HepG2 (cell line): ENCODE measurements at regions not wholly inside any gene's neighbourhood (a gene's known extent, or its start where the extent isn't known, plus 50 kb on each side); places are given as distances from the start of the nearest gene placed in this dataset.

Source experiments
- ATAC-seq: fragments of 200-7000 bp; cut with Tn5 transposase; 3 replicates; pipeline ENCODE4 v1.9.1; 2020; ENCODE audit warnings: mild to moderate bottlenecking, moderate library complexity
- BruUV-seq: library from RNA; stranded (reverse); fragments of 400-500 nt; replicated peaks from 2 replicates; lab custom pipeline; 2021; lab: Mats Ljungman, UMichigan
- CTCF ChIA-PET: fragments of 300-600 bp; formaldehyde crosslinking; extraction: SDS; loops from one replicate; lab custom pipeline; 2021; ENCODE audit warnings: low total read pairs, inconsistent platforms, low intra/inter-chr PET ratio; lab: Yijun Ruan, JAX
- POLR2A ChIA-PET: fragments of 350-600 bp; sonication (Branson Sonifier 250); formaldehyde crosslinking; loops from one replicate; lab custom pipeline; 2020; ENCODE audit warnings: antibody characterized with exemption, inconsistent platforms; lab: Yijun Ruan, JAX
- DNase-seq: peaks from one replicate; pipeline ENCODE4 v3.0.0-alpha.2; 2015; ENCODE audit warnings: low spot score
- FAIRE-seq: peaks from 3 replicates; lab custom pipeline; 2011; peaks lifted over from hg19 to GRCh38; lab: Jason Lieb, UNC
- H2AFZ ChIP-seq: one replicate; pipeline ENCODE4 v1.6.1; 2011; ENCODE audit warnings: low read length, inconsistent platforms
- H3K27ac ChIP-seq: fragments of 300-600 bp; 3 replicates; pipeline ENCODE4 v1.8.0; 2011; ENCODE audit warnings: mixed run types, mild to moderate bottlenecking, mixed read lengths, low read length, inconsistent platforms; ENCODE audit not compliant: insufficient read depth; ENCODE audit errors: extremely low read length
- H3K27me3 ChIP-seq, 2 experiments: fragments of 200-600 bp in 1 of 2; 2 replicates in 1 of 2; 3 replicates in 1 of 2; pipeline versions ENCODE4 v1.6.0 to v1.8.0; 2011; ENCODE audit warnings: low read length in 2 of 2, mild to moderate bottlenecking in 2 of 2, moderate library complexity in 2 of 2, inconsistent platforms in 1 of 2; ENCODE audit not compliant: insufficient read depth in 2 of 2, control insufficient read depth in 1 of 2
- H3K36me3 ChIP-seq, 2 experiments: fragments of 200-600 bp in 1 of 2; replicated peaks in 1 of 2; 2 replicates in 1 of 2; 3 replicates in 1 of 2; pipeline versions ENCODE4 v1.5.1 to v1.8.0; 2011; ENCODE audit warnings: low read length in 2 of 2, inconsistent platforms in 1 of 2; ENCODE audit not compliant: insufficient read depth in 2 of 2, control insufficient read depth in 1 of 2
- H3K4me1 ChIP-seq: 2 replicates; pipeline ENCODE4 v1.5.1; 2012; ENCODE audit warnings: low read length, inconsistent platforms; ENCODE audit not compliant: insufficient read depth
- H3K4me2 ChIP-seq: 2 replicates; pipeline ENCODE4 v1.6.0; 2011; ENCODE audit warnings: low read depth, low read length, inconsistent platforms
- H3K4me3 ChIP-seq, 3 experiments: fragments of 200-600 bp in 1 of 3; sonication (generic), shearing (Covaris generic) in 1 of 3; replicated peaks in 1 of 3; 2 replicates each; pipeline ENCODE4 v1.5.1; 2011 to 2016; ENCODE audit warnings: low read length in 3 of 3, inconsistent platforms in 2 of 3, low read depth in 2 of 3, mild to moderate bottlenecking in 2 of 3, control low read depth in 1 of 3, mixed read lengths in 1 of 3; ENCODE audit not compliant: insufficient read depth in 1 of 3
- H3K79me2 ChIP-seq: one replicate; pipeline ENCODE4 v1.6.1; 2011; ENCODE audit warnings: low read length, inconsistent platforms; ENCODE audit not compliant: insufficient read depth
- H3K9ac ChIP-seq: 2 replicates; pipeline ENCODE4 v1.6.0; 2011; ENCODE audit warnings: mild to moderate bottlenecking, low read depth, low read length, inconsistent platforms; ENCODE audit not compliant: insufficient read depth
- H3K9me3 ChIP-seq: 2 replicates; pipeline ENCODE4 v1.5.1; 2012; ENCODE audit warnings: mild to moderate bottlenecking, low read length
- H4K20me1 ChIP-seq: 2 replicates; pipeline ENCODE4 v1.6.0; 2011; ENCODE audit warnings: inconsistent platforms, mild to moderate bottlenecking, low read length, moderate library complexity; ENCODE audit not compliant: insufficient read depth
- CSRNP2 ChIP-seq: sonication (generic); formaldehyde crosslinking; conservative IDR thresholded peaks from 2 replicates; pipeline ENCODE4 v1.8.0; 2022; ENCODE audit warnings: low read depth, missing genetic modification reagents
- CTCF ChIP-seq: sonication (generic); formaldehyde crosslinking; IDR thresholded peaks from 2 replicates; pipeline ENCODE4 v1.5.0; 2020; ENCODE audit warnings: mild to moderate bottlenecking, missing genetic modification reagents, moderate library complexity
- DRAP1 ChIP-seq: IDR thresholded peaks from 2 replicates; pipeline ENCODE4 v1.6.1; 2016; ENCODE audit warnings: missing genetic modification reagents, missing compliant biosample characterization
- GZF1 ChIP-seq: sonication (generic); formaldehyde crosslinking; IDR thresholded peaks from 2 replicates; pipeline ENCODE4 v1.5.1; 2020; ENCODE audit warnings: mild to moderate bottlenecking, missing genetic modification reagents
- HOXA9 ChIP-seq: sonication (generic); formaldehyde crosslinking; IDR thresholded peaks from 2 replicates; pipeline ENCODE4 v1.8.1; 2022; ENCODE audit warnings: missing genetic modification reagents, mild to moderate bottlenecking, moderate library complexity, borderline replicate concordance
- MYC ChIP-seq: sonication (generic); formaldehyde crosslinking; IDR thresholded peaks from 2 replicates; pipeline ENCODE4 v1.9.0; 2021; ENCODE audit warnings: missing genetic modification reagents, borderline replicate concordance
- NCOR1 ChIP-seq: fragments of 200-600 bp; sonication (generic); IDR thresholded peaks from 2 replicates; pipeline ENCODE4 v1.7.0; 2017; ENCODE audit warnings: antibody characterized with exemption, low read length, borderline replicate concordance
- PCBP1 ChIP-seq: fragments of 200-400 bp; formaldehyde crosslinking; IDR thresholded peaks from 2 replicates; pipeline ENCODE4 v1.6.1; 2017; ENCODE audit warnings: mild to moderate bottlenecking, low read depth, low read length, borderline replicate concordance
- RARG ChIP-seq: sonication (generic); formaldehyde crosslinking; IDR thresholded peaks from 2 replicates; pipeline ENCODE4 v1.4.0; 2020; ENCODE audit warnings: low read depth, mild to moderate bottlenecking, missing genetic modification reagents
- RNF219 ChIP-seq: sonication (generic); formaldehyde crosslinking; IDR thresholded peaks from 2 replicates; pipeline ENCODE4 v1.5.0; 2020; ENCODE audit warnings: mild to moderate bottlenecking, missing genetic modification reagents
- WIZ ChIP-seq: sonication (generic); formaldehyde crosslinking; IDR thresholded peaks from 2 replicates; pipeline ENCODE4 v1.5.1; 2020; ENCODE audit warnings: mild to moderate bottlenecking, missing genetic modification reagents
- ZBTB8A ChIP-seq: sonication (generic); formaldehyde crosslinking; IDR thresholded peaks from 2 replicates; pipeline ENCODE4 v1.4.0; 2020; ENCODE audit warnings: mild to moderate bottlenecking, low read depth, missing genetic modification reagents, borderline replicate concordance
- ZIK1 ChIP-seq: sonication (generic); formaldehyde crosslinking; IDR thresholded peaks from 2 replicates; pipeline ENCODE4 v1.5.0; 2020; ENCODE audit warnings: mild to moderate bottlenecking, low read depth, missing genetic modification reagents, borderline replicate concordance
- ZMYM2 ChIP-seq: sonication (generic); formaldehyde crosslinking; IDR thresholded peaks from 2 replicates; pipeline ENCODE4 v1.8.0; 2022; ENCODE audit warnings: mild to moderate bottlenecking, missing genetic modification reagents
- ZNF281 ChIP-seq: sonication (generic); formaldehyde crosslinking; IDR thresholded peaks from 2 replicates; pipeline ENCODE4 v1.4.0; 2020; ENCODE audit warnings: missing genetic modification reagents, borderline replicate concordance
- ZNF430 ChIP-seq: sonication (generic); formaldehyde crosslinking; IDR thresholded peaks from 2 replicates; pipeline ENCODE4 v1.9.0; 2021; ENCODE audit warnings: mild to moderate bottlenecking, missing genetic modification reagents
- ZNF619 ChIP-seq: sonication (generic); formaldehyde crosslinking; IDR thresholded peaks from 2 replicates; pipeline ENCODE4 v1.4.0; 2020; ENCODE audit warnings: mild to moderate bottlenecking, missing genetic modification reagents
- WGBS: methylation state at CpG from one replicate; pipeline ENCODE4 v1.1.6; 2017; ENCODE audit warnings: low lambda C conversion rate; 5-methylcytosine and 5-hydroxymethylcytosine counted together
- in situ Hi-C: cut with HindIII; loops from 2 replicates; pipeline ENCODE4 v1.10.0; 2017; ENCODE audit warnings: low pct_unique_long_range_greater_than_20kb; ENCODE audit not compliant: extremely low pct_ligation_motif_present
- intact Hi-C: fragments of 100-400 bp; cut with micrococcal nuclease; formaldehyde crosslinking; loops from one replicate; pipeline ENCODE4 v1.10.0; 2022; ENCODE audit not compliant: unreplicated experiment

GRCh38 chr2:12325806-12326205 is 390.9 kb upstream of the TRIB2 start:
- Histone ChIP-seq H3K4me2 (no peak overlapping the region), H3K36me3 (no peaks in the 10 kb centered on the region), H3K27me3 (no peaks in the 10 kb centered on the region), H3K4me3 (no peak overlapping the region), H2AFZ (no peak overlapping the region), H4K20me1 (no peaks in the 10 kb centered on the region), H3K79me2 (no peaks in the 10 kb centered on the region), H3K4me1 (no peaks in the 10 kb centered on the region), H3K9ac (no peak overlapping the region), H3K27ac (no peak overlapping the region), H3K9me3 (no peaks in the 10 kb centered on the region)
- in situ Hi-C loops (no loop called here), intact Hi-C loops (loop anchor here (1.0 to 10.0 kb wide), 2 partner anchors 161 to 463 kb away; no protein-coding TSS in a partner anchor)
- FAIRE-seq (no peak), ATAC-seq (no peak), DNase-seq (no peak)
- ChIA-PET CTCF (no interaction called here), POLR2A (no interaction called here)
- 38% methylated on average over 9 of the region's 9 CpGs for WGBS
- no TSS peak for BruUV-seq
- TF ChIP-seq DRAP1 (no peak), CTCF (CRISPR knock-in tag) (no peak), ZNF281 (CRISPR knock-in tag) (no peak), HOXA9 (CRISPR knock-in tag) (no peak), RARG (CRISPR knock-in tag) (no peak), NCOR1 (no peak), ZIK1 (CRISPR knock-in tag) (no peak), GZF1 (CRISPR knock-in tag) (no peak), MYC (no peak), PCBP1 (no peak), ZNF619 (CRISPR knock-in tag) (no peak), ZBTB8A (CRISPR knock-in tag) (no peak), RNF219 (CRISPR knock-in tag) (no peak), WIZ (CRISPR knock-in tag) (no peak), ZMYM2 (CRISPR knock-in tag) (no peak), ZNF430 (no peak), CSRNP2 (no peak)
